HCT116 (cell line): ENCODE measurements at regions not wholly inside any gene's neighbourhood (a gene's known extent, or its start where the extent isn't known, plus 50 kb on each side); places are given as distances from the start of the nearest gene placed in this dataset.

Experiments used
- ATAC-seq: fragments of 200-7000 bp; cut with Tn5 transposase; 2 replicates; pipeline ENCODE4 v1.9.1; 2020; ENCODE audit warnings: mild to moderate bottlenecking, moderate library complexity
- BruUV-seq: library from RNA; stranded (reverse); fragments of 400-500 nt; replicated peaks from 2 replicates; lab custom pipeline; 2021; lab: Mats Ljungman, UMichigan
- CTCF ChIA-PET: fragments of 300-600 bp; sonication (Branson Sonifier 250); formaldehyde crosslinking; loops from one replicate; lab custom pipeline; 2021; ENCODE audit warnings: antibody characterized with exemption; lab: Charles Lee
- POLR2A ChIA-PET: fragments of 300-600, 350-600 bp; sonication (Branson Sonifier 250); formaldehyde crosslinking; loops from one replicate; lab custom pipeline; 2021; ENCODE audit warnings: antibody characterized with exemption; lab: Charles Lee
- RAD21 ChIA-PET, 2 experiments: fragments of 300-600 bp; sonication (Branson Sonifier 250); formaldehyde crosslinking; loops; one replicate each; lab custom pipeline; 2023; ENCODE audit warnings: low total read pairs in 2 of 2; ENCODE audit not compliant: uncharacterized antibody in 2 of 2, unreplicated experiment in 2 of 2, low non-redundant PET in 1 of 2; lab: Charles Lee
- DNase-seq: peaks from one replicate; pipeline ENCODE4 v3.0.0-alpha.2; 2010; ENCODE audit warnings: low read depth, low spot score
- H2AFZ ChIP-seq: fragments of 200-600 bp; shearing (Covaris generic), sonication (generic); 2 replicates; pipeline ENCODE4 v1.6.1; 2017; ENCODE audit warnings: low read depth, mixed run types, mixed read lengths, antibody characterized with exemption, low read length; ENCODE audit not compliant: poor library complexity, severe bottlenecking
- H3K27ac ChIP-seq: 2 replicates; pipeline ENCODE4 v1.5.1; 2012; ENCODE audit warnings: low read depth, low read length
- H3K27me3 ChIP-seq: fragments of 200-600 bp; sonication (generic); 2 replicates; pipeline ENCODE4 v1.6.1; 2016; ENCODE audit warnings: mixed run types, low read length, mixed read lengths; ENCODE audit not compliant: insufficient read depth
- H3K36me3 ChIP-seq, 2 experiments: fragments of 200-500 bp in 1 of 2; fragments of 200-600 bp in 1 of 2; sonication (Bioruptor generic) in 1 of 2; sonication (generic) in 1 of 2; 2 replicates each; pipeline versions ENCODE4 v1.5.1 to v1.6.1; 2014 to 2016; ENCODE audit warnings: low read length in 2 of 2, inconsistent platforms in 1 of 2, mixed read lengths in 1 of 2, mixed run types in 1 of 2; ENCODE audit not compliant: insufficient read depth in 2 of 2, control insufficient read depth in 1 of 2
- H3K4me1 ChIP-seq, 2 experiments: fragments of 200-600 bp in 1 of 2; sonication (generic) in 1 of 2; 2 replicates each; pipeline versions ENCODE4 v1.5.1 to v1.6.1; 2012 to 2017; ENCODE audit warnings: low read length in 2 of 2, inconsistent platforms in 1 of 2, mild to moderate bottlenecking in 1 of 2, mixed read lengths in 1 of 2, mixed run types in 1 of 2, moderate library complexity in 1 of 2; ENCODE audit not compliant: insufficient read depth in 2 of 2, control insufficient read depth in 1 of 2
- H3K4me2 ChIP-seq: fragments of 200-600 bp; sonication (generic); 2 replicates; pipeline ENCODE4 v1.6.1; 2017; ENCODE audit warnings: mixed run types, low read length, mixed read lengths
- H3K4me3 ChIP-seq, 2 experiments: fragments of 200-600 bp in 1 of 2; sonication (generic) in 1 of 2; replicated peaks in 1 of 2; 2 replicates each; pipeline ENCODE4 v1.5.1; 2011 to 2016; ENCODE audit warnings: low read length in 2 of 2, control low read depth in 1 of 2, low read depth in 1 of 2, mild to moderate bottlenecking in 1 of 2, mixed read lengths in 1 of 2, mixed run types in 1 of 2
- H3K79me2 ChIP-seq: fragments of 200-600 bp; sonication (generic); 2 replicates; pipeline ENCODE4 v1.6.1; 2017; ENCODE audit warnings: mild to moderate bottlenecking, mixed run types, low read length, moderate library complexity, mixed read lengths; ENCODE audit not compliant: insufficient read depth
- H3K9ac ChIP-seq: fragments of 200-600 bp; sonication (generic); 2 replicates; pipeline ENCODE4 v1.6.1; 2016; ENCODE audit warnings: low read length, mixed read lengths
- H3K9me2 ChIP-seq: fragments of 200-600 bp; sonication (generic), shearing (Covaris generic); 2 replicates; pipeline ENCODE4 v1.6.1; 2017; ENCODE audit warnings: mixed run types, mild to moderate bottlenecking, moderate library complexity; ENCODE audit not compliant: insufficient read depth
- H3K9me3 ChIP-seq, 2 experiments: fragments of 200-500 bp in 1 of 2; fragments of 200-600 bp in 1 of 2; sonication (Bioruptor generic) in 1 of 2; sonication (generic) in 1 of 2; 2 replicates each; pipeline ENCODE4 v1.6.1; 2014 to 2017; ENCODE audit warnings: low read length in 2 of 2, mixed read lengths in 2 of 2, inconsistent platforms in 1 of 2, low read depth in 1 of 2, mild to moderate bottlenecking in 1 of 2, mixed run types in 1 of 2, moderate library complexity in 1 of 2; ENCODE audit not compliant: control insufficient read depth in 1 of 2, insufficient read depth in 1 of 2
- H4K20me1 ChIP-seq: fragments of 200-600 bp; sonication (generic), shearing (Covaris generic); 2 replicates; pipeline ENCODE4 v1.6.1; 2017; ENCODE audit warnings: mixed run types, mild to moderate bottlenecking, moderate library complexity; ENCODE audit not compliant: insufficient read depth
- ATF3 ChIP-seq: IDR thresholded peaks from 2 replicates; pipeline ENCODE4 v1.6.1; 2012
- EGR1 ChIP-seq: IDR thresholded peaks from 2 replicates; pipeline ENCODE4 v1.6.1; 2012; ENCODE audit warnings: low read depth
- ELF1 ChIP-seq: IDR thresholded peaks from 2 replicates; pipeline ENCODE4 v1.6.1; 2012; ENCODE audit warnings: low read depth, borderline replicate concordance
- EZH2phosphoT487 ChIP-seq: fragments of 200-600 bp; IDR thresholded peaks from 2 replicates; pipeline ENCODE4 v1.6.1; 2018; ENCODE audit warnings: antibody characterized with exemption, borderline replicate concordance
- FOSL1 ChIP-seq: IDR thresholded peaks from 2 replicates; pipeline ENCODE4 v1.6.1; 2012; ENCODE audit warnings: low read depth
- POLR2A ChIP-seq: IDR thresholded peaks from 2 replicates; pipeline ENCODE4 v1.7.0; 2011; ENCODE audit warnings: borderline replicate concordance; ENCODE audit not compliant: insufficient read depth, insufficient read length; ENCODE audit errors: extremely low read depth
- POLR2AphosphoS5 ChIP-seq: IDR thresholded peaks from 2 replicates; pipeline ENCODE4 v1.6.1; 2011; ENCODE audit warnings: mild to moderate bottlenecking, low read depth, low read length, moderate library complexity
- TCF7L2 ChIP-seq: IDR thresholded peaks from 2 replicates; pipeline ENCODE4 v1.7.0; 2011; ENCODE audit warnings: borderline replicate concordance, inconsistent platforms; ENCODE audit not compliant: insufficient read depth, insufficient read length; ENCODE audit errors: extremely low read depth
- YY1 ChIP-seq: IDR thresholded peaks from 2 replicates; pipeline ENCODE4 v1.6.1; 2011; ENCODE audit warnings: low read length, low read depth, moderate library complexity, mild to moderate bottlenecking; ENCODE audit not compliant: insufficient replicate concordance; ENCODE audit errors: extremely low read depth
- intact Hi-C: fragments of 100-400 bp; cut with micrococcal nuclease; formaldehyde crosslinking; loops from 2 replicates; pipeline ENCODE4 v1.10.0; 2022

DNA sequence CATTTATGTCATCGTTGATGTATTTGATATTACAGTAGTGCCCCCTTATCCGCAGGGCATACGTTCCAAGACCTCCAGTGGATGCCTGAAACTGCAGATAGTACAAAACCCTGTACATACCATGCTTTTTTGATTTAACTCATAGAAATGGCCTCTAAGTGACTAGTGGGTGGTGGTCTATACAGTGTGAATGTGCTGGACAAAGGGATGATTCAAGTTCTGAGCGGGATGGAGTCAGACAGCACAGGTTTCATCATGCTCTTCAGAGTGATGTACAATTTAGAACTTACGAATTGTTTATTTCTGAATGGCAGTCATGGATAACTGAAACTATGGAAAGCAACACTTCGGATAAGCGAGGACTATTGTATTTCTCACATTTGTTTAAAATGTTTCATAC lies 473.1 kb upstream of the FANCL start:
- Histone ChIP-seq H3K4me2 (no peak overlapping the region), H3K4me3 (no peak overlapping the region), H3K27me3 (no peaks in the 10 kb centered on the region; the same call in 1 of the 2 replicates), H3K27ac (no peak overlapping the region), H3K36me3 (no peaks in the 10 kb centered on the region), H3K9me2 (no peaks in the 10 kb centered on the region), H3K9me3 (no peaks in the 10 kb centered on the region), H3K9ac (no peak overlapping the region), H4K20me1 (no peaks in the 10 kb centered on the region), H2AFZ (no peak overlapping the region), H3K4me1 (no peaks in the 10 kb centered on the region), H3K79me2 (no peaks in the 10 kb centered on the region)
- CTCF ChIA-PET: no interaction called here
- intact Hi-C loops: no loop called here
- no TSS peak for BruUV-seq
- RAD21 ChIA-PET: no interaction called here
- POLR2A ChIA-PET: no interaction called here
- ATAC-seq: no peak
- TF ChIP-seq EGR1 (no peak), POLR2A (no peak), POLR2AphosphoS5 (no peak)
- DNase-seq: no peak

DNA sequence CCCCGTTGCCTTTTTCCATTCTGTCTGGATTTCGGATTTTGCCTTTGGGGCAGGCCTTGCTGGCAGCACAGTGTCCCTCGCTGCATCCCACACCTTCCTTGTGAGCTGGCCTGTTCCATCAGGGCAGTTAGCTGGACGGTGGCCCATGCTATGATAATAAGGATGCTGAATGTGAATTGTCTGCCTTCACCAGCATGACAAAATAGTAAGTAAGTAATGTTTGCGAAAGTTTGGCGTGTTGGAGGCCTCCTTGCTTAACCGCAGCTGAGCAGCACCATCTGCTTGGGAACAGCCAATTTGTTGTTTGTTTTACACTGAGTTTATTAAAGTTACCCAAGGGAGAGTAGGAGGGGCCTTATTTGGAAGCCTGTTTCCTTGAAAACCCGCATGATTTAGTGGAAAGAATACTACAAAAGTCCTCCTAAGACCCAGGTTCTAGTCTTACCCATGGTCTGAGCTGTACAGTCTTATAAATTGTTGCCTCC lies 469.7 kb upstream of the FANCL start:
- intact Hi-C loops: no loop called here
- no peaks in the 10 kb centered on the region for H3K27me3 ChIP-seq
- TF ChIP-seq YY1 (no peak), TCF7L2 (no peak), ELF1 (no peak), ATF3 (no peak), FOSL1 (no peak), EZH2phosphoT487 (no peak)
- TF ChIP-seq, all 23 proteins: peak for 0
- H3K4me2 ChIP-seq: no peak overlapping the region
- H2AFZ ChIP-seq: no peak overlapping the region
- POLR2A ChIA-PET: no interaction called here
- DNase-seq (no peak), ATAC-seq (no peak)
- no peak overlapping the region for H3K9ac ChIP-seq
- CTCF ChIA-PET: no interaction called here
- no TSS peak for BruUV-seq
- no peaks in the 10 kb centered on the region for H4K20me1 ChIP-seq
- H3K27ac ChIP-seq: no peak overlapping the region
- no peak overlapping the region for H3K4me3 ChIP-seq
- RAD21 ChIA-PET: no interaction called here
- no peaks in the 10 kb centered on the region for H3K79me2 ChIP-seq
- H3K9me3 ChIP-seq: no peaks in the 10 kb centered on the region
- no peaks in the 10 kb centered on the region for H3K4me1 ChIP-seq
- no peaks in the 10 kb centered on the region for H3K9me2 ChIP-seq
- H3K36me3 ChIP-seq: no peaks in the 10 kb centered on the region
